ENCODE measurements at regions not wholly inside any gene's neighbourhood (a gene's known extent, or its start where the extent isn't known, plus 50 kb on each side); places are given as distances from the start of the nearest gene placed in this dataset.
"Not testable (repeated sequence)": the region's sequence is repeated elsewhere in the genome, so short reads cannot be mapped to it uniquely, and the experiment has no call there.

DNA sequence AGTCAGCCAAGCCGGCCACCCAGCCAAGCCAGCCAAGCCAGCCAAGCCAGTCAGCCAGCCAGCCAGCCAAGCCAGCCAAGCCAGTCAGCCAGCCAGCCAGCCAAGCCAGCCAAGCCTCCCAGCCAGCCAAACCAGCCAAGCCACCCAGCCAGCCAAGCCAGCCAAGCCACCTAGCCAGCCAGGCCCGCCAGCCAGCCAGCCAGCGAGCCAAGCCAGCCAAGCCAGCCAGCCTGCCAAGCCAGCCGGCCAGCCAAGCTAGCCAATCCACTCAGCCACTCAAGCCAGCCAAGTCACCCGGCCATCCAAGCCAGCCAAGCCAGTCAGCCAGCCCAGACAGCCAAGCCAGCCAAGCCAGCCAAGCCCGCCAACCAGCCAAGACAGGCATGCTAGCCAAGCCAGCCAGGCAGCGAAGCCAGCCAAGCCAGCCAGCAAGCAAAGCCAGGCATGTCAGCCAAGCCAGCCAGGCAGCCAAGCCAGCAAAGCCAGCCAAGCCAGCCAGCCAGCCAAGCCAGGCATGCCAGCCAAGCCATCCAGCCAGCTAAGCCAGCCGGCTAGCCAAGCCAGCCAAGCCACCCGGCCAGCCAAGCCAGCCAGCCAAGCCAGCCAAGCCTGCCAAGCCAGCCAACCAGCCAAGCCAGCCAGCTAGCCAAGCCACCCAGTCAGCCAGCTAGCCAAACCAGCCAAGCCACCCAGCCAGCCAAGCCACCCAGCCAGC lies 351.2 kb upstream of the PLGLB2 start:
- H3K4me3 Mint-ChIP-seq; H3K4me1 Mint-ChIP-seq (ENCODE audit: low read depth); H3K36me3 Mint-ChIP-seq; H3K27me3 Mint-ChIP-seq; H3K27ac Mint-ChIP-seq; H3K9me3 Mint-ChIP-seq (ENCODE audit: low read depth): not testable (repeated sequence)

DNA sequence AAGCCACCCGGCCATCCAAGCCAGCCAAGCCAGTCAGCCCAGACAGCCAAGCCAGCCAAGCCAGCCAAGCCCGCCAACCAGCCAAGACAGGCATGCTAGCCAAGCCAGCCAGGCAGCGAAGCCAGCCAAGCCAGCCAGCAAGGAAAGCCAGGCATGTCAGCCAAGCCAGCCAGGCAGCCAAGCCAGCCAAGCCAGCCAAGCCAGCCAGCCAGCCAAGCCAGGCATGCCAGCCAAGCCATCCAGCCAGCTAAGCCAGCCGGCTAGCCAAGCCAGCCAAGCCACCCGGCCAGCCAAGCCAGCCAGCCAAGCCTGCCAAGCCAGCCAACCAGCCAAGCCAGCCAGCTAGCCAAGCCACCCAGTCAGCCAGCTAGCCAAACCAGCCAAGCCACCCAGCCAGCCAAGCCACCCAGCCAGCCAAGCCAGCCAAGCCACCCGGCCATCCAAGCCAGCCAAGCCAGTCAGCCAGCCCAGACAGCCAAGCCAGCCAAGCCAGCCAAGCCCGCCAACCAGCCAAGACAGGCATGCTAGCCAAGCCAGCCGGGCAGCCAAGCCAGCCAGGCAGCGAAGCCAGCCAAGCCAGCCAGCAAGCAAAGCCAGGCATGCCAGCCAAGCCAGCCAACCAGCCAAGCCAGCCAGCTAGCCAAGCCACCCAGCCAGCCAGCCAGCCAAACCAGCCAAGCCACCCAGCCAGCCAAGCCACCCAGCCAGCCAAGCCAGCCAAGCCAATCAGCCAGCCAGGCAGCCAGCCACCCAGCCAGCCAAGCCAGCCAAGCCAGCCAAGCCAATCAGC lies 350.4 kb upstream of the PLGLB2 start:
- H3K36me3 Mint-ChIP-seq; H3K9me3 Mint-ChIP-seq (ENCODE audit: low read depth); H3K4me3 Mint-ChIP-seq; H3K27ac Mint-ChIP-seq; H3K4me1 Mint-ChIP-seq (ENCODE audit: low read depth); H3K27me3 Mint-ChIP-seq: not testable (repeated sequence)

GRCh38 chr2:87398567-87399305 lies 349.2 kb upstream of the PLGLB2 start:
- H3K27me3 Mint-ChIP-seq; H3K9me3 Mint-ChIP-seq (ENCODE audit: low read depth); H3K27ac Mint-ChIP-seq; H3K4me3 Mint-ChIP-seq; H3K4me1 Mint-ChIP-seq (ENCODE audit: low read depth); H3K36me3 Mint-ChIP-seq: not testable (repeated sequence)

GRCh38 chr2:87401726-87402345 lies 346.1 kb upstream of the PLGLB2 start:
- Mint-ChIP-seq H3K27ac (no peak overlapping the region), H3K36me3 (no peaks in the 10 kb centered on the region), H3K9me3 (ENCODE audit: low read depth) (no peaks in the 10 kb centered on the region), H3K4me3 (no peak overlapping the region), H3K27me3 (no peaks in the 10 kb centered on the region), H3K4me1 (ENCODE audit: low read depth) (no peaks in the 10 kb centered on the region)

GRCh38 chr2:87403893-87404175 lies 344.1 kb upstream of the PLGLB2 start:
- Mint-ChIP-seq H3K4me3 (no peak overlapping the region), H3K27me3 (no peaks in the 10 kb centered on the region), H3K9me3 (ENCODE audit: low read depth) (no peaks in the 10 kb centered on the region), H3K36me3 (no peaks in the 10 kb centered on the region), H3K4me1 (ENCODE audit: low read depth) (no peaks in the 10 kb centered on the region), H3K27ac (no peak overlapping the region)

- H3K27me3 Mint-ChIP-seq; H3K36me3 Mint-ChIP-seq; H3K27ac Mint-ChIP-seq; H3K9me3 Mint-ChIP-seq (ENCODE audit: low read depth); H3K4me1 Mint-ChIP-seq (ENCODE audit: low read depth); H3K4me3 Mint-ChIP-seq: not testable (repeated sequence)
Measured at GRCh38 chr2:87404411-87405255, 343.3 kb upstream of the PLGLB2 start.

DNA sequence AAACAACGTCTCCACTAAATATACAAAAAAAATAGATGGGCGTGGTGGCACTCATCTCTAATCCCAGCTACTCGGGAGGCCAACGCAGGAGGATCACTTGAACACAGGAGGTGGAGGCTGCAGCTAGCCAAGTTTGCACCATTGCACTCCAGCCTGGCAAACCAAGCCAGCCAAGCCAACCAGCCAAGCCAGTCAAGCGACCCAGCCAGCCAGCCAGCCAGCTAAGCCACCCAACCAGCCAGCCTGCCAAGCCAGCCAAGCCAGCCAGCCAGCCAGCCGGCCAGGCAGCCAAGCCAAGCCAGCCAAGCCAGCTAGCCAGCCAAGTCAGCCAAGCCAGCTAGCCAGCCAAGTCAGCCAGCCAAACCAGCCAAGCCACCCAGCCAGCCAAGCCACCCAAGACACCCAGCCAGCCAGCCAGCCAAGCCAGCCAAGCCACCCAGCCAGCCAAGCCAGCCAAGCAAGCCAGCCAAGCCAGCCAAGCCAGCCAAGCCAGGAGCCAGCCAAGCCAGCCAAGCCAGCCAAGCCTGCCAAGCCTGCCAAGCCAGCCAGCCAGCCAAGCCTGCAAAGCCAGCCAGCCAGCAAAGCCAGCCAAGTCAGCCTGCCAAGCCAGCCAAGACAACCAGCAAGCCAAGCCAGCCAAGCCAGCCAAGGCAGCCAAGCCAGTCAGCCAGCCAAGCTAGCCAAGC lies 342.2 kb upstream of the PLGLB2 start:
- not testable (repeated sequence) for H3K36me3 Mint-ChIP-seq; H3K4me3 Mint-ChIP-seq; H3K27me3 Mint-ChIP-seq; H3K27ac Mint-ChIP-seq; H3K4me1 Mint-ChIP-seq (ENCODE audit: low read depth); H3K9me3 Mint-ChIP-seq (ENCODE audit: low read depth)

- H3K36me3 Mint-ChIP-seq; H3K4me1 Mint-ChIP-seq (ENCODE audit: low read depth); H3K27me3 Mint-ChIP-seq; H3K27ac Mint-ChIP-seq; H3K9me3 Mint-ChIP-seq (ENCODE audit: low read depth); H3K4me3 Mint-ChIP-seq: not testable (repeated sequence)
Measured at GRCh38 chr2:87406406-87407175, 341.3 kb upstream of the PLGLB2 start.

DNA sequence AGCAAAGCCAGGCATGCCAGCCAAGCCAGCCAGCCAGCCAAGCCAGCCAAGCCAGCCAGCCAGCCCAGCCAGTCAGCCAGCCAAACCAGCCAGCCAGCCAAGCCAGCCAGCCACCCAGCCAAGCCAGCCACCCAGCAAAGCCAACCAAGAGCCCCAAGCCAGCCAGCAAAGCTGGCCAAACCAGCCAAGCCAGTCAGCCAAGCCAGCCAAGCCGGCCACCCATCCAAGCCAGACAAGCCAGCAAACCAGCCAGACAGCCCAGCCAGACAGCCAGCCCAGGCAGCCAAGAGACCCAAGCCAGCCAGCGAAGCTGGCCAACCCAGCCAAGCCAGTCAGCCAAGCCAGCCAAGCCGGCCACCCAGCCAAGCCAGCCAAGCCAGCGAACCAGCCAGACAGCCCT lies 338.3 kb upstream of the PLGLB2 start:
- H3K9me3 Mint-ChIP-seq (ENCODE audit: low read depth); H3K27ac Mint-ChIP-seq; H3K4me3 Mint-ChIP-seq; H3K36me3 Mint-ChIP-seq; H3K4me1 Mint-ChIP-seq (ENCODE audit: low read depth); H3K27me3 Mint-ChIP-seq: not testable (repeated sequence)

DNA sequence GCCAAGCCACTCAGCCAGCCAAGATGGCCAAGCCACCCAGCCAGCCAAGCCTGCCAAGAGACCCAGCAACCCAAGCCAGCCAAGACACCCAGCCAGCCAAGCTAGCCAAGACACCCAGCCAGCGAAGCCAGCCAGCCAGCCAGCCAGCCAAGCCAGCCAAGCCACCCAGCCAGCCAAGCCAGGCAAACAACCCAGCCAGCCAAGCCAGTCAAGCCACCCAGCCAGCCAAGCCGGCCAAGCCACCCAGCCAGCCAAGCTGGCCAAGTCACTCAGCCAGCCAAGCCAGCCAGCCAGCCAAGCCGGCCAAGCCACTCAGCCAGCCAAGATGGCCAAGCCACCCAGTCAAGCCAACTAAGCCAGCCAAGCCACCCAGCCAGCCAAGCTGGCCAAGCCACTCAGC lies 337.5 kb upstream of the PLGLB2 start:
- H3K9me3 Mint-ChIP-seq (ENCODE audit: low read depth); H3K27ac Mint-ChIP-seq; H3K36me3 Mint-ChIP-seq; H3K27me3 Mint-ChIP-seq; H3K4me3 Mint-ChIP-seq; H3K4me1 Mint-ChIP-seq (ENCODE audit: low read depth): not testable (repeated sequence)

DNA sequence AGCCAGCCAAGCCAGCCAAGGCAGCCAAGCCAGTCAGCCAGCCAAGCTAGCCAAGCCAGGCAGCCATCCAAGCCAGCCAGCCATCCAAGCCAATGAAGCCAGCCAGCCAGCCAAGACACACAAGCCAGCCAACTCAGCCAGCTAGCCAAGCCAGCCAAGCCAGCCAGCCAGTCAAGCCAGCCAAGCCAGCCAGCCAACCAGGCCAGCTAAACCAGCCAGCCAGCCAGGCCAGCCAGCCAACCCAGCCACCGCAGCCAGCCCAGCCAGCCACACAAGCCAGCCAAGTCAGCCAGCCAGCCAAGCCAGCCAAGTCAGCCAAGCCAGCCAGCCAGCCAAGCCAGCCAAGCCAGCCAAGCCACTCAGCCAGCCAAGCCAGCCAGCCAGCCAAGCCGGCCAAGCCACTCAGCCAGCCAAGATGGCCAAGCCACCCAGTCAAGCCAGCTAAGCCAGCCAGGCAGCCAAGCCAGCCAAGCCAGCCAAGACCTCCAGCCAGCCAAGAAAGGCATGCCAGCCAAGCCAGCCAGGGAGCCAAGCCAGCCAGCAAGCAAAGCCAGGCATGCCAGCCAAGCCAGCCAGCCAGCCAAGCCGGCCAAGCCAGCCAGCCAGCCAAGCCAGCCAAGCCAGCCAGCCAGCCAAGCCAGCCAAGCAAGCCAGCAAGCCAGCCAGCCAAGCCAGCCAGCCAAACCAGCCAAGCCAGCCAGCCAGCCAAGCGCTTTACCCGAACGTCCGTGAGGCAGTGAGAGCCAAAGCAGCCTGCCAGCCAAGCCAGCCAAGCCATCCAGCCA lies 335.7 kb upstream of the PLGLB2 start:
- H3K4me1 Mint-ChIP-seq (ENCODE audit: low read depth); H3K27me3 Mint-ChIP-seq; H3K4me3 Mint-ChIP-seq; H3K36me3 Mint-ChIP-seq; H3K27ac Mint-ChIP-seq; H3K9me3 Mint-ChIP-seq (ENCODE audit: low read depth): not testable (repeated sequence)

GRCh38 chr2:87414331-87414730 lies 333.6 kb upstream of the PLGLB2 start:
- H3K27me3 Mint-ChIP-seq; H3K4me1 Mint-ChIP-seq (ENCODE audit: low read depth); H3K4me3 Mint-ChIP-seq; H3K36me3 Mint-ChIP-seq; H3K9me3 Mint-ChIP-seq (ENCODE audit: low read depth); H3K27ac Mint-ChIP-seq: not testable (repeated sequence)

- not testable (repeated sequence) for H3K4me1 Mint-ChIP-seq (ENCODE audit: low read depth); H3K36me3 Mint-ChIP-seq; H3K9me3 Mint-ChIP-seq (ENCODE audit: low read depth); H3K27me3 Mint-ChIP-seq; H3K27ac Mint-ChIP-seq; H3K4me3 Mint-ChIP-seq
Measured at GRCh38 chr2:87414795-87415570, 332.9 kb upstream of the PLGLB2 start.
